GM23248 (cell line): ENCODE measurements at regions not wholly inside any gene's neighbourhood (a gene's known extent, or its start where the extent isn't known, plus 50 kb on each side); places are given as distances from the start of the nearest gene placed in this dataset.

Experiments
- EZH2 ChIP-seq: fragments of 200-600 bp; sonication (generic); IDR thresholded peaks from 2 replicates; pipeline ENCODE4 v1.6.1; 2018; ENCODE audit warnings: antibody characterized with exemption, mild to moderate bottlenecking; ENCODE audit not compliant: insufficient read depth, poor library complexity, severe bottlenecking
- EZH2phosphoT487 ChIP-seq: fragments of 200-600 bp; sonication (generic); IDR thresholded peaks from 2 replicates; pipeline ENCODE4 v1.6.1; 2018; ENCODE audit warnings: antibody characterized with exemption, moderate library complexity, mild to moderate bottlenecking, low read depth; ENCODE audit not compliant: insufficient read depth

DNA sequence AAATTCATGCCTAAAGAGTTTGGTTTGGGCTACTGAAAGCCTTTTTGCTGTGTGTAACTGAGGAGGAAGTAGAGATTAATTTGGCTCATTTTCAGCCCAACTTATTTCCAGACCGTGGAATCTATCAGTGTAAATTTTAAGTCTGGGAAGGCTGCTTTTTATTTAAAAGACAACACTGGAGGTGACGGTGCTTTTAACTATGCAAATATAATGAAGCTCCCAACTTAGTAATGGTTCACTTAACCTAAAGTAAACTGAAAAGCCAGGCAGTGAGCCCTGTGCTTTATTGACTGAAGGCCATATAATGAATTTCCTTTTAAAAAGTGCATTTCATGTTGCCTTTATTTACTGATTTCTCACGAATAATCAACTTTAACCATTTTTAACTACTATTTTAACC, 127.2 kb downstream of the NPY start:
- TF ChIP-seq EZH2 = no peak
- TF ChIP-seq EZH2phosphoT487 = no peak
